ENCODE measurements at regions not wholly inside any gene's neighbourhood (a gene's known extent, or its start where the extent isn't known, plus 50 kb on each side); places are given as distances from the start of the nearest gene placed in this dataset.
"Not testable (repeated sequence)": the region's sequence is repeated elsewhere in the genome, so short reads cannot be mapped to it uniquely, and the experiment has no call there.

- not testable (repeated sequence) for TF ChIP-seq ARID2 (CRISPR knock-in tag; IDR thresholded peaks at IDR 0.05; ENCODE audit: borderline replicate concordance); SP1 (IDR thresholded peaks at IDR 0.05); SP1 (CRISPR knock-in tag; IDR thresholded peaks at IDR 0.05); CTCF (CRISPR knock-in tag; IDR thresholded peaks at IDR 0.05); SMAD9 (CRISPR knock-in tag; IDR thresholded peaks at IDR 0.05); IRF9 (CRISPR knock-in tag; IDR thresholded peaks at IDR 0.05; ENCODE audit: borderline replicate concordance); ATF1 (CRISPR knock-in tag; IDR thresholded peaks at IDR 0.05); SRF (IDR thresholded peaks at IDR 0.05; ENCODE audit: low read depth, low read length); HOXA7 (CRISPR knock-in tag; IDR thresholded peaks at IDR 0.05)
Measured at GRCh38 chr3:195987001-195987400, 78.7 kb upstream of the TNK2 start.
